ENCODE measurements at regions not wholly inside any gene's neighbourhood (a gene's known extent, or its start where the extent isn't known, plus 50 kb on each side); places are given as distances from the start of the nearest gene placed in this dataset.
"Not testable (repeated sequence)": the region's sequence is repeated elsewhere in the genome, so short reads cannot be mapped to it uniquely, and the experiment has no call there.

GRCh38 chr21:15298755-15299154 lies 234.0 kb upstream of the NRIP1 start:
- TF ChIP-seq, protein P1, sequence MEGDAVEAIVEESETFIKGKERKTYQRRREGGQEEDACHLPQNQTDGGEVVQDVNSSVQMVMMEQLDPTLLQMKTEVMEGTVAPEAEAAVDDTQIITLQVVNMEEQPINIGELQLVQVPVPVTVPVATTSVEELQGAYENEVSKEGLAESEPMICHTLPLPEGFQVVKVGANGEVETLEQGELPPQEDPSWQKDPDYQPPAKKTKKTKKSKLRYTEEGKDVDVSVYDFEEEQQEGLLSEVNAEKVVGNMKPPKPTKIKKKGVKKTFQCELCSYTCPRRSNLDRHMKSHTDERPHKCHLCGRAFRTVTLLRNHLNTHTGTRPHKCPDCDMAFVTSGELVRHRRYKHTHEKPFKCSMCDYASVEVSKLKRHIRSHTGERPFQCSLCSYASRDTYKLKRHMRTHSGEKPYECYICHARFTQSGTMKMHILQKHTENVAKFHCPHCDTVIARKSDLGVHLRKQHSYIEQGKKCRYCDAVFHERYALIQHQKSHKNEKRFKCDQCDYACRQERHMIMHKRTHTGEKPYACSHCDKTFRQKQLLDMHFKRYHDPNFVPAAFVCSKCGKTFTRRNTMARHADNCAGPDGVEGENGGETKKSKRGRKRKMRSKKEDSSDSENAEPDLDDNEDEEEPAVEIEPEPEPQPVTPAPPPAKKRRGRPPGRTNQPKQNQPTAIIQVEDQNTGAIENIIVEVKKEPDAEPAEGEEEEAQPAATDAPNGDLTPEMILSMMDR (IDR thresholded peaks at IDR 0.05; ENCODE audit: insufficient read depth, low read depth, low read length): not testable (repeated sequence)
- not testable (repeated sequence) for TF ChIP-seq EZH2 (IDR thresholded peaks at IDR 0.05; ENCODE audit: insufficient read depth, low read length)

Data from astrocyte (in vitro differentiated cells and primary cell).